Glutamatergic neuron (in vitro differentiated cells): ENCODE measurements at regions not wholly inside any gene's neighbourhood (a gene's known extent, or its start where the extent isn't known, plus 50 kb on each side); places are given as distances from the start of the nearest gene placed in this dataset.

ENCODE experiments used
- DNase-seq: peaks from one replicate; pipeline ENCODE4 v3.0.0; 2022
- H3K27ac Mint-ChIP-seq: one replicate; pipeline ENCODE4 v1.8.0; 2020; ENCODE audit warnings: mild to moderate bottlenecking, mixed read lengths, inconsistent platforms; ENCODE audit not compliant: unreplicated experiment
- H3K27me3 Mint-ChIP-seq: one replicate; pipeline ENCODE4 v1.8.0; 2020; ENCODE audit warnings: mild to moderate bottlenecking, moderate library complexity, mixed read lengths, inconsistent platforms; ENCODE audit not compliant: unreplicated experiment
- H3K36me3 Mint-ChIP-seq: one replicate; pipeline ENCODE4 v1.8.0; 2020; ENCODE audit warnings: mild to moderate bottlenecking, mixed read lengths, inconsistent platforms; ENCODE audit not compliant: unreplicated experiment
- H3K4me1 Mint-ChIP-seq: one replicate; pipeline ENCODE4 v1.8.0; 2020; ENCODE audit warnings: mild to moderate bottlenecking, low read depth, mixed read lengths, inconsistent platforms; ENCODE audit not compliant: unreplicated experiment
- H3K4me3 Mint-ChIP-seq: one replicate; pipeline ENCODE4 v1.8.0; 2020; ENCODE audit warnings: mild to moderate bottlenecking, mixed read lengths, inconsistent platforms; ENCODE audit not compliant: unreplicated experiment
- H3K9me3 Mint-ChIP-seq: one replicate; pipeline ENCODE4 v1.8.0; 2020; ENCODE audit warnings: mild to moderate bottlenecking, moderate library complexity, mixed read lengths, inconsistent platforms; ENCODE audit not compliant: unreplicated experiment
- CTCF ChIP-seq: fragments of 200-600 bp; sonication (generic); IDR thresholded peaks from one replicate; pipeline ENCODE4 v1.5.0; 2021; ENCODE audit not compliant: partially characterized antibody, unreplicated experiment

DNA sequence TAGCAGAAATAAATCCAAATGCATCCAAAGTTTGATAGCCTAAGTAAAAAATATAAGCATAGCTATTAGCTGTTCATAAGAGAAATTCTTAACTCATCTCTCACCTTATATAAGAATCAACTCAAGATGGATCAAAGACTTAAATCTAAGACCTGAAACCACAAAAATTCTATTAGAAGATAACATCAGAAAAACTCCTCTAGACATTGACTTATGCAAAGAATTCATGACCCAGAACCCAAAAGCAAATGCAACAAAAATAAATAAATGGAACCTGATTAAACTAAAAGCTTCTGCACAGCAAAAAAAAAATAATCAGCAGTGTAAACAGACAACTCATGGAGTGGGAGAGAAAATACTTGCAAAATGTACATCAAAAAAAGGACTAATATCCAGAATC is 184.3 kb downstream of the TFAP2A start:
- H3K4me3 Mint-ChIP-seq, result no peak overlapping the region
- H3K4me1 Mint-ChIP-seq, result no peaks in the 10 kb centered on the region
- H3K36me3 Mint-ChIP-seq, result no peaks in the 10 kb centered on the region
- no peak overlapping the region for H3K27ac Mint-ChIP-seq
- no peaks in the 10 kb centered on the region for H3K9me3 Mint-ChIP-seq
- TF ChIP-seq CTCF, result no peak
- no peaks in the 10 kb centered on the region for H3K27me3 Mint-ChIP-seq
- no peak for DNase-seq

- TF ChIP-seq CTCF, result no peak
- H3K4me1 Mint-ChIP-seq, result no peaks in the 10 kb centered on the region
Observed at GRCh38 chr6:10223841-10224240, 191.0 kb downstream of the TFAP2A start.

DNA sequence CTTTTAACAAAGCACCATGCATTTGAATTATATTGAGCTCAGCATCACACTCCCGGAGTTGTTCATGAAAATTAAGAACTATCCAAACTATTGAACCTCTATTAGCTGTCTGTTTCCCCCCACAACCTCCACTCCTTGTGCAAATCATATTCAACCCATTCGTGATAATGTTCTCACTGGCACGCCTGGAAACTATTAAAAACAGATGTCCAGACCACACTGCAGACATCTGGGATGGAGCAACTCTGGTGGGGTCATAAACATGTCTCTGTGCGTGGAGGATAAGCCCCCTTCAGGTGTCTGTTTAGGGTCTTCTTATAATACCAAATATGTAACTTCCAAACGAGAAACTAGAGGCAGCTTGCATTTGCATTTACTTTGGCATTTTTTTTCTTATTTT is 193.7 kb downstream of the TFAP2A start:
- no peak for TF ChIP-seq CTCF
- no peak overlapping the region for H3K4me3 Mint-ChIP-seq
- H3K27ac Mint-ChIP-seq, result no peak overlapping the region
- H3K4me1 Mint-ChIP-seq, result peaks cover 9% of the 10 kb centered on the region
- no peak for DNase-seq
- H3K36me3 Mint-ChIP-seq, result peaks cover 4% of the 10 kb centered on the region
- no peaks in the 10 kb centered on the region for H3K9me3 Mint-ChIP-seq
- H3K27me3 Mint-ChIP-seq, result no peaks in the 10 kb centered on the region

More at GRCh38 chr6:10223841-10224240, 191.0 kb downstream of the TFAP2A start:
- peaks cover 4% of the 10 kb centered on the region for H3K36me3 Mint-ChIP-seq
- no peaks in the 10 kb centered on the region for H3K9me3 Mint-ChIP-seq
- H3K27ac Mint-ChIP-seq, result no peak overlapping the region
- H3K4me3 Mint-ChIP-seq, result no peak overlapping the region
- H3K27me3 Mint-ChIP-seq, result no peaks in the 10 kb centered on the region
- DNase-seq, result no peak

DNA sequence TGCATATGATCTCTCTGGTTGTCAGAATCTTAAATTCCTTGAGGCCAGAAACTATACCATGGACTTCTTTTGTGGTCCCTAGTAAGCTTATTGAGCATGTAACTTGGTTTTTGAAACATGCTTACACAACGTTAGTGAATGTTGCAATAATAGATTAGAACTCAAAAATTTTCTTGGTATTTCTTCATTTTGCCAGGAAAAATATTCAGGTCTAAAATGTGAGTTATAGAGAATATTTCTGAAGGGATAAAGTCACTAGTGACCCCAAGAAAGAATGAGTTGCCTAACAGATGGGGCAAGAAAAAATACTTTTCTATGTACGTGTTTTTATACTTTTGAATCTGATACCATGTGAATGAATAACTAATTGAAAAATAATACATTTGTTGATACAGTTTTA is 195.4 kb downstream of the TFAP2A start:
- H3K36me3 Mint-ChIP-seq, result peaks cover 4% of the 10 kb centered on the region
- no peaks in the 10 kb centered on the region for H3K9me3 Mint-ChIP-seq
- H3K4me1 Mint-ChIP-seq, result peaks cover 17% of the 10 kb centered on the region
- no peak for DNase-seq
- no peak for TF ChIP-seq CTCF
- no peak overlapping the region for H3K27ac Mint-ChIP-seq
- H3K27me3 Mint-ChIP-seq, result no peaks in the 10 kb centered on the region
- no peak overlapping the region for H3K4me3 Mint-ChIP-seq

DNA sequence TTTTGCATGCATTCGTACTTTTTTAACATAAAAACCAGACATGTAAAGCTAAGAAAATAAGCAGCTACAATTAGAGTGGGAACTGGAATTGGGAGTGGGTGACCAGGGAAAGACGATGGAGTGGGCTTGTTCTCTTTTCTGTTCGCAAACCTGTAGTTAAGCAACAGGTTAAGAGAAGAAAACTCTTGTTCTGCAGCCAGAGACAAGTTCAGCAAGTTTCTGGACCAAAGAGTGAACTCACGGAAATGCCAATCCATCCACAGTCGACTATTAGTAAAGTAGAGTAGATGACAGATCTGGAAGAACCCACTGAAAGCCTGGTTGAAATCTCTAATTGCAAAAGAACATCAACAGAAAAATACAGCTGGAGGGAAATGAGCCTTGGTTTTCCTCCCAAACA is 197.8 kb downstream of the TFAP2A start:
- peaks cover 4% of the 10 kb centered on the region for H3K36me3 Mint-ChIP-seq

More for the DNA sequence above, 197.8 kb downstream of the TFAP2A start:
- no peak for TF ChIP-seq CTCF
- H3K9me3 Mint-ChIP-seq, result no peaks in the 10 kb centered on the region
- H3K4me3 Mint-ChIP-seq, result no peak overlapping the region
- peaks cover 17% of the 10 kb centered on the region for H3K4me1 Mint-ChIP-seq
- no peaks in the 10 kb centered on the region for H3K27me3 Mint-ChIP-seq
- H3K27ac Mint-ChIP-seq, result peak overlapping the region; percentile 36
- DNase-seq, result no peak
